ENCODE measurements at regions not wholly inside any gene's neighbourhood (a gene's known extent, or its start where the extent isn't known, plus 50 kb on each side); places are given as distances from the start of the nearest gene placed in this dataset.

DNA sequence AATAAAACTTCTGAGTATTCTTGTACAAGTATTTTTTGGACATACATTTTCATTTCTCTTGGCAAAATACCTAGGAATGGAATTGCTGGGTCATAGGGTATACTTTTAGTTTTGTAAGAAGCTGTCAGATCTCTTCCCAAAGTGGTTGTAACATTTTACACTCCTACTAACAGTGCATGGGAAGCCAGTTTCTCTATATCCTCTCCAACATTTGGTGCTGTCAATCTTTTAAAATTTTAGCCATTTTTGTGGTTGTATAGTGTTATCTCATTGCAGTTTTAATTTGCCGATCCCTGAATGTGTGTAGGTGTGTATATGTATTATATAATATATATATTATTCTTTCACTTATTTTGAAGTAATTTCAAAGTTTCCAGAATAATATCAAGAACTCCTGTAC is 63.1 kb upstream of the TMEM178A start:
- Mint-ChIP-seq H3K9me3 (no peaks in the 10 kb centered on the region), H3K27me3 (peaks cover 0 to 10% (median 5%) of the 10 kb centered on the region in 5 donors), H3K4me3 (no peak overlapping the region), H3K27ac (no peak overlapping the region), H3K36me3 (peaks cover 0 to 2% (median 0%) of the 10 kb centered on the region in 3 donors), H3K4me1 (no peaks in the 10 kb centered on the region)
- ATAC-seq: no peak
- POLR2A ChIA-PET: no interaction called here
- DNase-seq: no peak

DNA sequence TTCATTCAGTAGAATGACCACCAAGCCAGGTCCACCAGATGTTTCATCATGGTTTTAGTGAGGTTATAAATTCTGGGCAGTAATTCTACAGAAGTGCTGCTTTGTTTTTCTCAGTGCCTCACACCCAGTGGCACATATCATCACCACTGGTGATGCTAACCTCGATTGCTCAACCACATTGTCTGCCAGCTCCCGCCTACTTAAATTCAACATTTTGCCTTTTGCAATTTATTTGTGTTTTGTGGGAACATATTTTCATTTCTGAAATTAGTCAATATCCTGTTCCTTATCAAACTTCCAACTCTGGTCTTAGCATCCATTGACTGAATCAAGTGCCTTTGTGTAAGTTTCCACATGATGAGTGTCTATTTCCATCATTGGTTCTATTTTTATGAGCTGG is 62.3 kb upstream of the TMEM178A start:
- no peaks in the 10 kb centered on the region for H3K4me1 Mint-ChIP-seq
- ATAC-seq: no peak
- peaks cover 0 to 10% (median 5%) of the 10 kb centered on the region in 5 donors for H3K27me3 Mint-ChIP-seq
- H3K4me3 Mint-ChIP-seq: no peak overlapping the region
- H3K27ac Mint-ChIP-seq: no peak overlapping the region
- no peak for DNase-seq
- no peaks in the 10 kb centered on the region for H3K9me3 Mint-ChIP-seq
- POLR2A ChIA-PET: no interaction called here
- peaks cover 0 to 2% (median 0%) of the 10 kb centered on the region in 3 donors for H3K36me3 Mint-ChIP-seq

DNA sequence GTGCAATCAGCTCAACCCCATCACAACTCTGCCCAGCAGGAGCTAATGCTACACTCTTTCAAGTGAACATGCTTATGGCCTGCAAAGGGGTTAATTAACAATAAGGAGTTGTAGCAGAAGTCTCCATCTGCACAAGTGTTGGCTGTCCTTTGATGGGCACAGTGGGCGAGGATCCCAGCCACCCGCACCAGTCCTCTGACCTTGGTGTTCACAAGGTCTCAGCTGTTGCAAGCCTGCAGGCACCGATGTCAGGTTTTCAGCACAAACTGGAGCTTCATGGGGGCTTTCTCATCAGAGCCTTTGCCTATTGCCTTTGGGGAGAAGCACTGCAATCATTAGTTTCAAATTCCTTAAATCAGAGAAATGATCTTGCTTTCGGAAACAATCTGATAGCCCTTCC is 60.9 kb upstream of the TMEM178A start:
- POLR2A ChIA-PET: no interaction called here
- ATAC-seq (no peak), DNase-seq (no peak)
- no peak overlapping the region for H3K27ac Mint-ChIP-seq
- H3K4me3 Mint-ChIP-seq: no peak overlapping the region
- H3K4me1 Mint-ChIP-seq: no peaks in the 10 kb centered on the region
- no peaks in the 10 kb centered on the region for H3K36me3 Mint-ChIP-seq
- no peaks in the 10 kb centered on the region for H3K9me3 Mint-ChIP-seq
- H3K27me3 Mint-ChIP-seq: peaks cover 0 to 10% (median 7%) of the 10 kb centered on the region in 5 donors

DNA sequence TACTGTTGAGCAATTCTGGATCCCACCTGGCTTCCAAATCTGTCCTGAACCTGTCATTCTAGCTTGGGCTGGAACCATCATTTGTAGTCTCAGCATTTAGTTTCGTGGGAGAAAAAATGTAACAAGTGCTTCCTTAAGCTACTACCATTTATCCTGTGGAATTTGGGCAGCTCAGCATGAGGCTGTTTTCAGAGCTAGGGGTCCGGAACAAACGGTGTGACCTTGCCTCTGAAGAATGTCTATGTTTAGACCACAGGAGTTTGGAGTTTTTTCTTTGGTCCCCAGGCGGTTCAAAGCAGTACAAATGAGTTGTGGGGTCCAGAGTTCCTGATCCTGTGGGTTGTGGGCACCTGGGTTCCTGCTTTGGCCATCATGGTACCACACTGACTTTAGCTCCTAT is 59.1 kb upstream of the TMEM178A start:
- H3K4me1 Mint-ChIP-seq: no peaks in the 10 kb centered on the region
- H3K27me3 Mint-ChIP-seq: peaks cover 0 to 10% (median 7%) of the 10 kb centered on the region in 5 donors
- DNase-seq: no peak
- POLR2A ChIA-PET: no interaction called here
- H3K27ac Mint-ChIP-seq: no peak overlapping the region
- no peaks in the 10 kb centered on the region for H3K9me3 Mint-ChIP-seq
- H3K36me3 Mint-ChIP-seq: no peaks in the 10 kb centered on the region
- no peak for ATAC-seq
- no peak overlapping the region for H3K4me3 Mint-ChIP-seq

DNA sequence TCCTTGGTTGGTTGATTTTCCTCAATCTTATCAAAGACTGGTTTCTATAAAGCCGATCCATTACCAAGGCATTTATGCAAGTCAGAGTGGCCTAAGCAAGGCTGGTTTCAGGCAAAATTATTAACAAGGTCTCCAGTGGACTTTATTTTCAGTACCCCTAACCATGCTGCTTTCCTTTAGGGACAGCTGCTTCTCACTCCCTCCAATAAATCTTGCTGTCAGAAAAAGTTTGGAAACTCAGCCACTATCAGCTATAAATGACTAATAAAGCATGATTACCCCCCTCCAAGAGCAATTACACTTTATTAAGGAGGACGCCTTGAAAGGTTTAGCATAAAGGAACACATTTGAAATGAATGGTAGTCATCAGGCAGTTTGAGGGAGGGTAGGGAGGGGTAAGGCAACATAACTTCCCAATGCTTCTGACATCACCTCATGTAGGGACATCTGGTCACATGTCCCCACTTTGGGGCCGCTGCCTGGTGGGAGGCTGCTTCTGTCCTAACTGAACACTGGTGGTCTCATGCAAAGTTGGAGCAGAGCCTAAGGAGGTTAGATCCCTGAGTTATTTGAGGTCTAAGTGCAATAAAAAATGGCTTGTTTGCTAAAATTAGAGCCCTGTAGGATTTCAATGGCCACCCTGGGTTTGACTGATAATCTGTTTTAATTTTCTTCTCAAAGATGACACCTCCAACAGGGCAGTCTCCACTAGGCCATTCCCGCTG is 58.0 kb upstream of the TMEM178A start:
- H3K4me3 Mint-ChIP-seq: no peak overlapping the region
- ATAC-seq (no peak), DNase-seq (no peak)
- H3K9me3 Mint-ChIP-seq: no peaks in the 10 kb centered on the region
- H3K36me3 Mint-ChIP-seq: no peaks in the 10 kb centered on the region
- POLR2A ChIA-PET: no interaction called here
- no peaks in the 10 kb centered on the region for H3K4me1 Mint-ChIP-seq
- peaks cover 0 to 10% (median 7%) of the 10 kb centered on the region in 5 donors for H3K27me3 Mint-ChIP-seq
- no peak overlapping the region for H3K27ac Mint-ChIP-seq

DNA sequence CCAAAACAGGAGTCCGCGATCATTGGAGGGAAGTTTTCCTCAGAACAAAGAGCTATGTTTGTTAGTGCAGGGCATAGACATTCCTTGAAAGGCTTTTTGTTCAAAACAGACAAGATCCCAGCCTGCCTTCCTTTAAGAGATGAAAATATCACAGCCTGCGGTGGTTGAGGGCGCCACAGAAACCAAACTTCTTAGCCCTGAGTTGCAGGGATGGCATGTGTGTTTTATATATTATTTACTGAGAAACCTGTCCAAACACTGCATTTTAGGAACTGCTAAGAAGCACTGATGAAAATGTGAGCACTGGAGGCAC is 57.5 kb upstream of the TMEM178A start:
- no peaks in the 10 kb centered on the region for H3K36me3 Mint-ChIP-seq
- no peaks in the 10 kb centered on the region for H3K4me1 Mint-ChIP-seq
- H3K9me3 Mint-ChIP-seq: no peaks in the 10 kb centered on the region
- no peak overlapping the region for H3K4me3 Mint-ChIP-seq
- POLR2A ChIA-PET: no interaction called here
- DNase-seq (no peak), ATAC-seq (no peak)
- H3K27me3 Mint-ChIP-seq: peaks cover 0 to 10% (median 5%) of the 10 kb centered on the region in 5 donors
- no peak overlapping the region for H3K27ac Mint-ChIP-seq

DNA sequence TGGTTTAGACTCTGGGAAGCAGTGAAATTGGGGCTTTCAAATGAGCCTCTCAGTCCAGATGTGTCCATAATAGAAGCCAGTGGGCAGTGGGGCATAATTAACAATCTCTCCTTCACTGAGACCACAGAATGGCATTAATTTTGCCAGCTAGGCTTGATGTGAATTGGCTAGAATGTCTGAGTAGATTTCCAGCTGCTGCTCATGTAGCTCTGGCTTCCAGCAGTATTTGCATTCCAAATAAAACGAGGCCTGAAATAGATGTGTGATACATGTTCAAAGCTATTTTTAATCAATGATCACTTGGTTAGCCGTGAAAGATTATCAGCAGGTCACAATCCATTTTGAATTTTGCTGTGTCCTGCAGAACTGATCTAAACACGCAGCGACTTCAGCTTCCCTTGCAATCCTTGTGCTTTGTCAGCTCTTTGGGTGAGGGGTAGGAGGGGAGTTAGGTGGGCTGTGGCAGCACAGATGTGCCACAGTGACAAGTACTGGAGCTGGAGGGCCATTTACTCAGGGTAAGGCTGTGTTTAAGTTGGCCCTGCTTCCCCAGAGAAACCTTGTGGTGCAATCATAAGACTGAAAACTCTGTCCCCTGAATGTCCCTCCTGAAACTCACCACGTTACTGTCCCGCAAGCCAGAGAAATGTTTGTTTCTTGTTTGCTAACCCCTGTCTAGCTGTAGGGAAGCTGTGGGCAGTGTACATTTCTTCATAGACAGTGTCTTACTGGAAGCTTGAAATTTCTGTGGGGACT is 56.9 kb upstream of the TMEM178A start:
- ATAC-seq (no peak), DNase-seq (no peak)
- H3K4me1 Mint-ChIP-seq: no peaks in the 10 kb centered on the region
- no peak overlapping the region for H3K27ac Mint-ChIP-seq
- no peak overlapping the region for H3K4me3 Mint-ChIP-seq
- H3K9me3 Mint-ChIP-seq: peaks cover 0 to 2% (median 0%) of the 10 kb centered on the region in 9 donors
- POLR2A ChIA-PET: no interaction called here
- H3K36me3 Mint-ChIP-seq: no peaks in the 10 kb centered on the region
- peaks cover 0 to 10% (median 5%) of the 10 kb centered on the region in 5 donors for H3K27me3 Mint-ChIP-seq

DNA sequence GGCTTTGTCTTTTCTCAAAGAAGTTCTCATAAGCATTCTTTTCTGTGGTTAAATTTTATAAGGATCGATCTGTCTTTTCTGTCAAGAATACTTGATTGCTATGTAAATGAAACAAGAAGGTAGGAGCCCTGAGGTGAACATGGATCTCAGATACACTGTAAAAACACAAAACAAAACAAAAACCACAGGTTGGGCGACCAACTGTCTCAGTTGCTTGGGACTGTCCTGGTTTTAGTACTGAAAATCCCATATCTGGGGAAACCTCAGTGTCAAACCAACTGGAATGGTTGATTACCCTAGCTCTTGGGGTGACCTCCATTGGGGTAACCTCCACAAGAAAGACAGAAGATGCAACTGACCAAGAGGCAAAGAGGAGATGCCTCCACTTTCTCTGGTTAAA is 55.8 kb upstream of the TMEM178A start:
- DNase-seq: no peak
- Mint-ChIP-seq H3K4me3 (no peak overlapping the region), H3K4me1 (no peaks in the 10 kb centered on the region), H3K36me3 (no peaks in the 10 kb centered on the region), H3K9me3 (peaks cover 0 to 2% (median 0%) of the 10 kb centered on the region in 9 donors), H3K27me3 (peaks cover 2 to 17% (median 7%) of the 10 kb centered on the region in 5 donors), H3K27ac (no peak overlapping the region)
- no peak for ATAC-seq
- POLR2A ChIA-PET: no interaction called here

DNA sequence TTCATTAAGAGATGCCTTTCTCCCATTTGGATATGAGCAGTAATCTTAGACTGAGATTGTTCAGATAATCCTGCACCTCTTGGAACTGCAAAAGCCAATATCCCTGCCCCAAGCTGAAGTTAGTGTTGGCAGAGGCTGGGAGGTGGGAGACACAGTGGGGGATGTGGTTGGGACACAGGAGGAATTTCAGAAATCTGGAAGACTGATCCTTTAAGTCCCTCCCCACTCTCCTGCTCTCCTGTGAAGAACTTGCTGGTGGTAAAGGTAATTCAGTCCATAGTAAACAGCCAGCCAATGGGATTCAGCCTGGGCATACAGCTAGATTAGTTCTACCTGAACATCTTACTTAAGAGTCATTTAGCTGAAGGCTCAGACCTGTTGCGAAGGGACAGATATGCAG is 50.0 kb upstream of the TMEM178A start:
- H3K27me3 Mint-ChIP-seq: peaks cover 7 to 16% (median 10%) of the 10 kb centered on the region in 5 donors
- DNase-seq (no peak), ATAC-seq (no peak)
- H3K9me3 Mint-ChIP-seq: peaks cover 0 to 4% (median 0%) of the 10 kb centered on the region in 9 donors
- POLR2A ChIA-PET: no interaction called here
- H3K36me3 Mint-ChIP-seq: no peaks in the 10 kb centered on the region
- H3K4me3 Mint-ChIP-seq: no peak overlapping the region
- no peak overlapping the region for H3K27ac Mint-ChIP-seq
- peaks cover 5 to 8% (median 7%) of the 10 kb centered on the region in 4 donors for H3K4me1 Mint-ChIP-seq
